Mesodermal cell (in vitro differentiated cells): ENCODE measurements at regions not wholly inside any gene's neighbourhood (a gene's known extent, or its start where the extent isn't known, plus 50 kb on each side); places are given as distances from the start of the nearest gene placed in this dataset.

Source experiments
- H3K27ac ChIP-seq: 2 replicates; pipeline ENCODE4 v1.7.0; 2013; ENCODE audit warnings: mild to moderate bottlenecking, low read depth, low read length, moderate library complexity; ENCODE audit not compliant: severe bottlenecking
- H3K36me3 ChIP-seq: 2 replicates; pipeline ENCODE4 v1.7.1; 2013; ENCODE audit warnings: mild to moderate bottlenecking, low read length, moderate library complexity; ENCODE audit not compliant: control insufficient read depth, insufficient read depth
- H3K4me1 ChIP-seq: one replicate; pipeline ENCODE4 v1.7.1; 2013; ENCODE audit warnings: mild to moderate bottlenecking, low read length; ENCODE audit not compliant: insufficient read depth, control insufficient read depth, poor library complexity, severe bottlenecking
- H3K4me3 ChIP-seq: 2 replicates; pipeline ENCODE4 v1.7.0; 2013; ENCODE audit warnings: low read length, control low read depth, mild to moderate bottlenecking; ENCODE audit not compliant: insufficient read depth, poor library complexity, severe bottlenecking; ENCODE audit errors: extremely low read depth
- H3K9me3 ChIP-seq: 2 replicates; pipeline ENCODE4 v1.7.1; 2013; ENCODE audit warnings: mild to moderate bottlenecking, low read length, moderate library complexity; ENCODE audit not compliant: control insufficient read depth
- WGBS, 2 experiments: methylation state at CpG; one replicate each; pipeline ENCODE4 v1.1.5; 2013; ENCODE audit warnings: missing lambda C conversion rate in 2 of 2; ENCODE audit not compliant: insufficient coverage in 2 of 2; 5-methylcytosine and 5-hydroxymethylcytosine counted together

DNA sequence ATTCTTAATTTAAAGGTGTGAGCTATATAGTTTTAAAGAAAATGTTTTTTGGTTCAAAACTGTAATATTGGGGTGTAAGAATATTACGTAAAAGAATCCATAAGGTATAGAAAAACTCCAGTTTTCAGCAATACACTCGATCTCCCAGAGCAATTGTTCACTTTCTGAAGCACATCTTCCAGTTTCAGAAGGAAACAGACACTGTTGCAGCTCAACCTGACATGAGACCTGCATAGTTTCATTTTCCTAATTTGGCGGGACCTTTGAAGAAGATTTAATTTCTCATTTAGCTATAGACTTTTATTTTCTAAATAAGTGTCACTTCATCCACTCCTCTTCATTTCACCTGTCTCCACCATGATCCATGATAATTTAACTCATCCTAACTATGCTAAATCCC, 281.5 kb downstream of the HTR1B start:
- Histone ChIP-seq H3K4me3 (no peak overlapping the region), H3K9me3 (no peaks in the 10 kb centered on the region), H3K36me3 (no peaks in the 10 kb centered on the region), H3K27ac (no peak overlapping the region), H3K4me1 (peaks cover 3% of the 10 kb centered on the region)
- WGBS, 2 experiments: 78 to 100% methylated on average over 1 of the region's 3 CpGs

DNA sequence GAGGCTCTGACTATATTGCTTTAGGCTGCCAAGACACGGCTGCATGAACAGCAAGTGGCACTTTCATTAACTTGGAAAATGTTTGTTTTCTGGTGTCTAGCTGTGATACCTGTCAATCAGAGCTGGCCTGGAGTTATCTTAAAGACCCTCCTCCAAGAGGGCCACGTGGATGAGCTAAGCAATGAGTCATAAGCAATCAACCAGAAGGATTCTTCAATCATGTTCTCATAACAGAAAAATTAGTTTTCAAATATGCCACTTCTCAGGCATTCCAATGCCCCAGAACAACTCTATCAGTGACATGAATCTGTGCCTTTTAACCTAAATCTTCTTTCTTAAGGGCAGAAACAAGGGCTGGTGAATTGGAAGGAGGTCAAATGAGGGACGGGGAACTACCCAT, 283.0 kb downstream of the HTR1B start:
- H3K4me3 ChIP-seq: no peak overlapping the region
- 40% methylated on average over 1 of the region's 3 CpGs; no CpG with 5 or more reads in 1 of the 2 experiments for WGBS, 2 experiments
- H3K4me1 ChIP-seq: peaks cover 3% of the 10 kb centered on the region
- H3K36me3 ChIP-seq: no peaks in the 10 kb centered on the region
- H3K9me3 ChIP-seq: no peaks in the 10 kb centered on the region
- H3K27ac ChIP-seq: no peak overlapping the region

DNA sequence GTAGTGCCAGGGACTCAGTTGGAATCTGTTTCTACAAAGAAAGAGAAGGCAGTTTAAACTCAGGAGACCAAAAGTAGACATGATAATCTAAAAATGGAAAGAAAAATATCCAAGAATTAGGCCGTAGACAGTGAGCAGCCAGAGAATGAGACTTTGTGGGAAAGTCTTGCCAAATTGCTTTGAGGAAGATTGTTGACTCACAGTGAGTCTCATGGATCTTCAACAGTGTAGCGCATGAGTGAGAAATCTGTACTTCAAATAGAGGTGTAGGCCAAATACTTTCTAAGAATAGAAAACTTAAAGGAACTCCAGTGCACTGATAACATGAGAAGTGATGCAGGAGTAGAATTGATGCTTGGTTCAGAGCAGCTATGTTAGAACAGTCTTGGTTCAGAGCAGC, 284.5 kb downstream of the HTR1B start:
- Histone ChIP-seq H3K4me1 (peaks cover 3% of the 10 kb centered on the region), H3K27ac (no peak overlapping the region), H3K36me3 (no peaks in the 10 kb centered on the region), H3K4me3 (no peak overlapping the region), H3K9me3 (no peaks in the 10 kb centered on the region)
- 90 to 100% methylated on average over 2 of the region's 2 CpGs for WGBS, 2 experiments

DNA sequence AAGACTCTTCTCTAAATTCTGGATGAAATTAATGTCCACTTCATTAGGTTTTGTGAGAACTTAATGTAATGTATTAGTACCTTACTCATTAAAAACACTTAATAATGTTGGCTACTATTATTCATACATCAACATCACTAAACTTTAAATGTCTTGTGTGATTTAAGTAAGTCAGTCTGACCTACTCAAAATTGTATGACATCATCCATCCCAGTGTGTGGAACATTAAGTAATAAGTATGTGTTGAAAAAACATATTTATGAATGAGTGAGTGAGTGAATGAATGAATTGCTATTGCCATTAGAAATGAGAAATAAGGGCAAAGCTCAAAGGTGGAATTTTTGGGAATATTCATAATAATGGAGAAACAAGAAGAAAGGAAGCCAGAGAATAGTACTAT, 285.8 kb downstream of the HTR1B start:
- Histone ChIP-seq H3K27ac (no peak overlapping the region), H3K9me3 (no peaks in the 10 kb centered on the region), H3K36me3 (no peaks in the 10 kb centered on the region), H3K4me1 (peaks cover 3% of the 10 kb centered on the region), H3K4me3 (no peak overlapping the region)

DNA sequence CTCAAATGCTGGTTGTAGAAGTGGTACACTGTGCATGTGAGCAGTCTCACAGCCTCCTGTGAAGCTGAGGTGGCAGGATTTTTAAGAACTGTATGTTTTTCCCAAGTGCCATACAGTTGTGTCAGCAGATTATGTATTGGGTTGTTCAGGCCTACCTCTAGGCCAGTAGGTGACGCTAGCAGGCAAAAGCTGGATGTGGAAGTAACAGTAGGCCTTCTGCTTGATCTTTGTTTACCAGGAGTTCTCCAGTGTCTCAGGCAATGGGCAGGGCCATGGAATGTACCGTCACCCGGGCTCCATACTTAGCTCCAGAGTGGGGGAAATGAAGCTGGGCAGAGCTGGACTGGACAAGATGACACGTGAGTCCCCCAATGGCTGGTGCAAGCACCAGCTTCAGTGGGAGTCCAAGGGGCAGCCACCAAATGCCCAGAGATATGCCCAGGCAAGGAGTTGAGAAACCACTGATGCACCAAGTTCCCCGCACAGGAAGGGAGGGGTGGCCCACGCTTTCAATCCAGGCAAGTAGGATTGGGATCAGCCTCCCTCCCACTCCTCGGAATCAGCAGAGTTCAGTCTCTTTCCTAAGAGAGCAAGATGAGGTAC, 289.7 kb downstream of the HTR1B start:
- no peaks in the 10 kb centered on the region for H3K9me3 ChIP-seq
- WGBS, 2 experiments: 80 to 89% methylated on average over 3 to 6 of the region's 7 CpGs

DNA sequence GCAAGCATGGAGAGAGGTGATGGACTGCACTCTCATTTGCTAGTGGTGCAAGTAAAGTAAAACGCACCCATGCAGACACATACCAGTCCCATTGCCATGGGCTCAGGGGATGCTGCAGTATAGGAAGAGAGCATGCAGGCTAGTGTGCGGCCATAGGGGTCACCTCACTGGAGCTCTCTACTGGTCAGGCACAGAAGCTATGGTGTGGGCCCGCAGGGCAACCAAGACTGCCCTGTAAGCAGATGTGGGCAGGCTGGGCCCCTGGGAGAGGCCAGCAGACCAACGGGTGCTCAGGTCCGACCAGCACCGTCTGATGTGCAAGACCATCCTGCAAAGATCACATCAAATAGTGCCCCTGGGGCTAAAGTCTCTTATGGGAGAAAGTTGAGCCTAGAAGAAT, 290.7 kb downstream of the HTR1B start:
- no peaks in the 10 kb centered on the region for H3K9me3 ChIP-seq
- no peaks in the 10 kb centered on the region for H3K36me3 ChIP-seq
- H3K4me3 ChIP-seq: no peak overlapping the region
- 95% methylated on average over 5 to 6 of the region's 6 CpGs for WGBS, 2 experiments
- H3K4me1 ChIP-seq: no peaks in the 10 kb centered on the region
- no peak overlapping the region for H3K27ac ChIP-seq

More for the DNA sequence above, 289.7 kb downstream of the HTR1B start:
- H3K36me3 ChIP-seq: no peaks in the 10 kb centered on the region
- H3K4me3 ChIP-seq: no peak overlapping the region
- H3K27ac ChIP-seq: no peak overlapping the region
- H3K4me1 ChIP-seq: no peaks in the 10 kb centered on the region

DNA sequence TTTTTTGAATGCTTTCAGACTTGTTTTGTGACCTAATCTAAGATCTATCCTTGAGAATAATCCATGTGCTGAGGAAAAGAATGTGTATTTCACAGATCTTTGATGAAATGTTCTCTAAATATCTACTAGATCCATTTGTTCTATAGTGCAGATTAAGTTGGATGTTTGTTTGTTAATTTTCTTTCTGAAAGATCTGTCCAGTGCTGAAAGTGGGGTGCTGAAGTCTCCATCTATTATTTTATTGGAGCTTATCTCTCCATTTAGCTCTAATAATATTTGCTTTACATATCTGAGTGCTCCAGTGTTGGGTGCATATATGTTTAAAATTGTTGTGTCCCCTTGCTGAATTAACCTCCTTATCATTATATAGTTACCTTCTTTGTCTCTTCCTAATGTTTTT, 303.6 kb downstream of the HTR1B start:
- Histone ChIP-seq H3K27ac (no peak overlapping the region), H3K9me3 (no peaks in the 10 kb centered on the region), H3K36me3 (no peaks in the 10 kb centered on the region), H3K4me1 (no peaks in the 10 kb centered on the region), H3K4me3 (no peak overlapping the region)

DNA sequence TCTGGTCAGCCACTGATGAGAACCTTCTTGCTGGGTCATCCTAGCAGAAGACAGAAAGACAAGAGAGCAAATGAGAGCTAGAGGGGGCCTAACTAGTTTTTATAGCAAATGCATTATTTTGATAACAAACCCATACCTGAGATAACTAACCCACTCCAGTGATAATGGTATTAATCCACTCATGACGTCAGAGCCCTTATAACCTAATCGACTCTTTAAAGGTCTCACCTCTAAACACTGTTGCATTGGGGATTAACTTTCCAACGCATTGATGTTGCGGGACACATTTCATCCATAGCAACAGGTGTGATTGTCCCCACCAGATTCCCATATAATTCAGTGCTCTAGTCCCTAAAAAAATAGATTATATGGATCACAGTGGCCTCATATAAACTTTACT, 312.1 kb downstream of the HTR1B start:
- no peak overlapping the region for H3K27ac ChIP-seq
- H3K36me3 ChIP-seq: no peaks in the 10 kb centered on the region
- H3K4me3 ChIP-seq: no peak overlapping the region
- no peaks in the 10 kb centered on the region for H3K4me1 ChIP-seq
- WGBS, 2 experiments: 58 to 92% methylated on average over 2 to 4 of the region's 4 CpGs
- no peaks in the 10 kb centered on the region for H3K9me3 ChIP-seq

DNA sequence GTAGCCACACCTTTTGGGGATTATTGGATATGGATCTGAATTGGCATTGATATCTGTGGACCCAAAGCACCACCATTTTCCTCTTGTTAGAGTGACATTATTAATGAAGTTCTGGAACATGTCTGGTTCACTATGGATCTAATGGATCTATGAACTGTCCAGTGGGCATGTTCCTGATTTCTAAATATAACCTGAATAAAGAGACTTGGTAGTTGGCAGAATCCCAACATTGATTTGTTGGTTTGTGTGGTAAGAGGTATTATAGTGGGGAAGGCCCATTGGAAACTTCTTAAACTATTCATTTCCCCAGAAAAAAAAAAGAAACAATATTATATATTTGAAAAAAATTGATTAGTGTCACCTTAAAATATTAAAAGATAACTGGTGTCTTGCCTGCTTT, 312.6 kb downstream of the HTR1B start:
- H3K27ac ChIP-seq: no peak overlapping the region
- H3K9me3 ChIP-seq: no peaks in the 10 kb centered on the region
- no peak overlapping the region for H3K4me3 ChIP-seq
- H3K36me3 ChIP-seq: no peaks in the 10 kb centered on the region
- H3K4me1 ChIP-seq: no peaks in the 10 kb centered on the region

DNA sequence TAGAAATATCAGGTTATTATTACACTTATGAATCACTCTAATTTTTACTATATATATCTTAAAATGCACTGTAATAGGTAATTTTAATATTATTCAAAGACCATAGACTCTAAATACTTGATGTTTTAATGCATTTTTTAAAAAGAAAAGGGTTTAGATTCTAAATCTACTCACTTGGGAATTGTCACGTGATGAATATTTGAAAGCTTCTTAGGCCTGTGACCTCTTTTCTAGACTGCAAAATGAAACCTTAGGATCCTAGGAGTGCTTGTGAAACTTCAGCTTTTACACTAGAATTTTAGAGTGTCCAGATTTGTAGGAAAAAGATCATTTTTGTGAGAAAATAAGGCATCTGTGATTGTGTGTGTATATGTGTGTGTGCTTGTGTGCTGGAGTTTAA, 318.0 kb downstream of the HTR1B start:
- no CpG with 5 or more reads among the region's 1 CpG for WGBS, 2 experiments
- H3K9me3 ChIP-seq: no peaks in the 10 kb centered on the region
- no peaks in the 10 kb centered on the region for H3K36me3 ChIP-seq
- no peak overlapping the region for H3K27ac ChIP-seq
- no peak overlapping the region for H3K4me3 ChIP-seq
- H3K4me1 ChIP-seq: no peaks in the 10 kb centered on the region

DNA sequence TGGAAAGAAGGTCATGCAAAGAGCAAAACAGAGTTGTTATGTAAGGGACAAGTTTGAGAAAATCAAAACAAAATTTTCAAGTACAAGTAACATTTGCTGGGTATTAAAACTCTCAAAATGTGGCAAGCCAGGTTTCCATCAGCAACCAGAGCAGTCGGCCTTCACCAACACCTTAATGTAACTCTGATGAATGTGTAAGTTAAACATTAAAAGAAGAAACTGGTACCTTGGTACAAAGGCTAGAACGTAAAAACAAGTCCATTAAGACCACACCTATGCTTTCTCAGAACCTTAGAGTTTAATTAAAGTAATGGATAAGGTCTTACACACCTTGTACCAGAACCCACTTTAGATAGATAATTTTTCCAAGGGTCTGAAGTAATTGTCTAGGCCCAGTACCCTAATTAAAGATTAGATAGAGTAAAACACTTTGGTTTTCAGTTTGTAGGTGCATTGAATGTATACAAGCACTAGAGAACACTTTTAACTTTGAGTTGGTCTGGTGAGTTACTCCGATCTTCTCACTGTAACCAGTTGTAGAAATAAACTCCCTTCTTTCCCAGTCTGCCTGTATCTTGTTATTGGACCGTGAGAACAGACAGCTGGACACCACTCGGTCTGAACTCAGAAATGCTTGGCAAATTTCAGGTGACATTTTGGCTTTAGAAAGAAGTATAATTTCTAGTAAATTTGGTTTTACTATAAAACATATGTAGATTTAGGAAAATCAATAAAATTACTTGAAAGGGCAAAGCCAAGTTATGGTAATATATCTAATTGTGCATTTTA, 319.4 kb downstream of the HTR1B start:
- 100% methylated on average over 2 of the region's 5 CpGs; no CpG with 5 or more reads in 1 of the 2 experiments for WGBS, 2 experiments
- H3K27ac ChIP-seq: no peak overlapping the region
- no peaks in the 10 kb centered on the region for H3K36me3 ChIP-seq
- no peaks in the 10 kb centered on the region for H3K9me3 ChIP-seq
- no peak overlapping the region for H3K4me3 ChIP-seq
- no peaks in the 10 kb centered on the region for H3K4me1 ChIP-seq
